Liver (tissue), 8 donors: ENCODE measurements at regions not wholly inside any gene's neighbourhood (a gene's known extent, or its start where the extent isn't known, plus 50 kb on each side); places are given as distances from the start of the nearest gene placed in this dataset.

Experiments
- DNase-seq: peaks from one replicate; pipeline ENCODE4 v3.0.0-alpha.2; 2017; ENCODE audit warnings: low spot score
- H3K27ac ChIP-seq, 2 donors: one replicate each; pipeline ENCODE4 v1.7.0; 2013; ENCODE audit warnings: inconsistent platforms in 2 of 2, low read length in 2 of 2, control low read depth in 1 of 2, low read depth in 1 of 2, mild to moderate bottlenecking in 1 of 2
- H3K27me3 ChIP-seq, 4 donors: one replicate each; pipeline versions ENCODE4 v1.6.1 to v1.7.0; 2013; ENCODE audit warnings: low read length in 3 of 4, inconsistent platforms in 1 of 4, mild to moderate bottlenecking in 1 of 4, moderate library complexity in 1 of 4; ENCODE audit not compliant: control insufficient read depth in 4 of 4, insufficient read depth in 4 of 4
- H3K36me3 ChIP-seq, 4 donors: one replicate each; pipeline versions ENCODE4 v1.6.1 to v1.7.0; 2013; ENCODE audit warnings: low read length in 3 of 4, mild to moderate bottlenecking in 3 of 4, low read depth in 1 of 4, moderate library complexity in 1 of 4; ENCODE audit not compliant: control insufficient read depth in 4 of 4, insufficient read depth in 3 of 4
- H3K4me1 ChIP-seq, 4 donors: one replicate each; pipeline versions ENCODE4 v1.6.1 to v1.7.0; 2013; ENCODE audit warnings: low read length in 3 of 4, mild to moderate bottlenecking in 3 of 4, moderate library complexity in 1 of 4; ENCODE audit not compliant: control insufficient read depth in 4 of 4, insufficient read depth in 4 of 4
- H3K4me3 ChIP-seq, 3 donors: one replicate each; pipeline versions ENCODE4 v1.6.1 to v1.7.0; 2013; ENCODE audit warnings: low read length in 3 of 3, control low read depth in 1 of 3, low read depth in 1 of 3, mild to moderate bottlenecking in 1 of 3
- H3K9ac ChIP-seq, 2 donors: one replicate each; pipeline ENCODE4 v1.7.0; 2013; ENCODE audit warnings: low read length in 2 of 2, mild to moderate bottlenecking in 2 of 2, moderate library complexity in 2 of 2, control low read depth in 1 of 2, low read depth in 1 of 2
- H3K9me3 ChIP-seq, 4 donors: one replicate each; pipeline versions ENCODE4 v1.6.1 to v1.7.0; 2013; ENCODE audit warnings: low read length in 3 of 4; ENCODE audit not compliant: control insufficient read depth in 4 of 4
- EGR1 ChIP-seq, 2 donors: IDR thresholded peaks; 2 replicates each; pipeline ENCODE4 v1.6.1; 2016 to 2018; ENCODE audit warnings: antibody characterized with exemption in 2 of 2, low read depth in 2 of 2
- FOXA2 ChIP-seq: IDR thresholded peaks from 2 replicates; pipeline ENCODE4 v1.6.1; 2016; ENCODE audit warnings: antibody characterized with exemption
- GABPA ChIP-seq, 2 donors: IDR thresholded peaks in 1 of 2; conservative IDR thresholded peaks in 1 of 2; 2 replicates each; pipeline ENCODE4 v1.6.1; 2016; ENCODE audit warnings: antibody characterized with exemption in 2 of 2, mild to moderate bottlenecking in 1 of 2, moderate library complexity in 1 of 2
- HNF4A ChIP-seq, 2 donors: conservative IDR thresholded peaks; 2 replicates each; pipeline ENCODE4 v1.6.1; 2016; ENCODE audit warnings: antibody characterized with exemption in 2 of 2, mild to moderate bottlenecking in 2 of 2
- HNF4G ChIP-seq: IDR thresholded peaks from 2 replicates; pipeline ENCODE4 v1.6.1; 2016; ENCODE audit warnings: antibody characterized with exemption
- JUND ChIP-seq, 2 donors: IDR thresholded peaks; 2 replicates each; pipeline ENCODE4 v1.6.1; 2016; ENCODE audit warnings: antibody characterized with exemption in 2 of 2
- NR2F2 ChIP-seq: IDR thresholded peaks from 2 replicates; pipeline ENCODE4 v1.6.1; 2016; ENCODE audit warnings: antibody characterized with exemption
- RXRA ChIP-seq, 2 donors: IDR thresholded peaks; 2 replicates each; pipeline ENCODE4 v1.6.1; 2017 to 2018; ENCODE audit warnings: antibody characterized with exemption in 2 of 2, mild to moderate bottlenecking in 1 of 2
- SP1 ChIP-seq: IDR thresholded peaks from 2 replicates; pipeline ENCODE4 v1.6.1; 2018; ENCODE audit warnings: antibody characterized with exemption, mild to moderate bottlenecking
- TAF1 ChIP-seq: conservative IDR thresholded peaks from 2 replicates; pipeline ENCODE4 v1.6.1; 2016; ENCODE audit warnings: antibody characterized with exemption, mild to moderate bottlenecking
- YY1 ChIP-seq: IDR thresholded peaks from 2 replicates; pipeline ENCODE4 v1.6.1; 2016; ENCODE audit warnings: antibody characterized with exemption, mild to moderate bottlenecking
- WGBS: extraction: QIAGEN DNeasy Blood & Tissue Kit; methylation state at CpG from one replicate; pipeline ENCODE4 v1.1.7; 2013; 5-methylcytosine and 5-hydroxymethylcytosine counted together
- TF ChIP-seq, protein P1 (sequence below): IDR thresholded peaks from 2 replicates; pipeline ENCODE4 v1.6.1; 2016; ENCODE audit warnings: antibody characterized with exemption
- TF ChIP-seq, protein P2 (sequence below): IDR thresholded peaks from 2 replicates; pipeline ENCODE4 v1.6.1; 2016; ENCODE audit warnings: antibody characterized with exemption, mild to moderate bottlenecking
- TF ChIP-seq, protein P3 (sequence below): fragments of 150-350 bp; IDR thresholded peaks from 2 replicates; pipeline ENCODE4 v1.5.1; 2017; ENCODE audit warnings: improper control_type of control experiment, low read depth, low read length; ENCODE audit not compliant: missing input control
- TF ChIP-seq, protein P4 (sequence below): IDR thresholded peaks from 2 replicates; pipeline ENCODE4 v1.6.1; 2016; ENCODE audit warnings: antibody characterized with exemption
- TF ChIP-seq, protein P5 (sequence below): IDR thresholded peaks from 2 replicates; pipeline ENCODE4 v1.6.1; 2016; ENCODE audit warnings: antibody characterized with exemption
- donor health status: healthy.
- donor health status: healthy.
- donor health status: healthy.
- donor health status: healthy.
- donor health status: healthy.

DNA sequence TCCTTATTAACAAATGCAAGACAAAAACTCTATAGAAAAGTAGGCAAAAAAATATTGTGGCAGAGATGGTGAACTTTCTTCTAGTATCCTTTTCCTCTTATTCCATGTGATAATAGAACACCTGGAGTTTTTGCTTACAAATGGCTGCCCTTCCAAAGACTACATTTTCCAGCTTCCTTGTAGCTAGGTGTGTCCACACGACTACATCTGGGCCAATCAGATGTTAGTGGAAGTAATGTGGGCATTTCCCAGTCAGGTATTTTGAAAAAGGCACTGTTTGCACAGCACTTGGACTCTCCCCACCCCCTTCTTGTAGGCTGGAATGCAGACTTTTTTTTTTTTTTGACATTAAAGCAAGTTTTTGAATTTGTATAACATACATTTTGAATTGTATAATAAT, 105.5 kb upstream of the TBX20 start:
- Histone ChIP-seq H3K4me3 (no peak overlapping the region), H3K27me3 (no peaks in the 10 kb centered on the region), H3K36me3 (no peaks in the 10 kb centered on the region), H3K27ac (no peak overlapping the region), H3K4me1 (no peaks in the 10 kb centered on the region), H3K9me3 (peaks cover 0 to 3% (median 2%) of the 10 kb centered on the region in 4 donors), H3K9ac (no peak overlapping the region)
- TF ChIP-seq SP1 (no peak), JUND (IDR thresholded peaks at IDR 0.05) (no peak), RXRA (IDR thresholded peaks at IDR 0.05) (no peak), EGR1 (IDR thresholded peaks at IDR 0.05; ENCODE audit: low read depth in 2 of 2) (no peak), GABPA (IDR thresholded peaks at IDR 0.05 in 1 of 2, conservative IDR thresholded peaks at IDR 0.05 in 1 of 2) (no peak), YY1 (no peak), HNF4G (no peak), HNF4A (conservative IDR thresholded peaks at IDR 0.05) (no peak)
- TF ChIP-seq, protein P1, sequence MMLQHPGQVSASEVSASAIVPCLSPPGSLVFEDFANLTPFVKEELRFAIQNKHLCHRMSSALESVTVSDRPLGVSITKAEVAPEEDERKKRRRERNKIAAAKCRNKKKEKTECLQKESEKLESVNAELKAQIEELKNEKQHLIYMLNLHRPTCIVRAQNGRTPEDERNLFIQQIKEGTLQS, result no peak
- TF ChIP-seq, protein P2, sequence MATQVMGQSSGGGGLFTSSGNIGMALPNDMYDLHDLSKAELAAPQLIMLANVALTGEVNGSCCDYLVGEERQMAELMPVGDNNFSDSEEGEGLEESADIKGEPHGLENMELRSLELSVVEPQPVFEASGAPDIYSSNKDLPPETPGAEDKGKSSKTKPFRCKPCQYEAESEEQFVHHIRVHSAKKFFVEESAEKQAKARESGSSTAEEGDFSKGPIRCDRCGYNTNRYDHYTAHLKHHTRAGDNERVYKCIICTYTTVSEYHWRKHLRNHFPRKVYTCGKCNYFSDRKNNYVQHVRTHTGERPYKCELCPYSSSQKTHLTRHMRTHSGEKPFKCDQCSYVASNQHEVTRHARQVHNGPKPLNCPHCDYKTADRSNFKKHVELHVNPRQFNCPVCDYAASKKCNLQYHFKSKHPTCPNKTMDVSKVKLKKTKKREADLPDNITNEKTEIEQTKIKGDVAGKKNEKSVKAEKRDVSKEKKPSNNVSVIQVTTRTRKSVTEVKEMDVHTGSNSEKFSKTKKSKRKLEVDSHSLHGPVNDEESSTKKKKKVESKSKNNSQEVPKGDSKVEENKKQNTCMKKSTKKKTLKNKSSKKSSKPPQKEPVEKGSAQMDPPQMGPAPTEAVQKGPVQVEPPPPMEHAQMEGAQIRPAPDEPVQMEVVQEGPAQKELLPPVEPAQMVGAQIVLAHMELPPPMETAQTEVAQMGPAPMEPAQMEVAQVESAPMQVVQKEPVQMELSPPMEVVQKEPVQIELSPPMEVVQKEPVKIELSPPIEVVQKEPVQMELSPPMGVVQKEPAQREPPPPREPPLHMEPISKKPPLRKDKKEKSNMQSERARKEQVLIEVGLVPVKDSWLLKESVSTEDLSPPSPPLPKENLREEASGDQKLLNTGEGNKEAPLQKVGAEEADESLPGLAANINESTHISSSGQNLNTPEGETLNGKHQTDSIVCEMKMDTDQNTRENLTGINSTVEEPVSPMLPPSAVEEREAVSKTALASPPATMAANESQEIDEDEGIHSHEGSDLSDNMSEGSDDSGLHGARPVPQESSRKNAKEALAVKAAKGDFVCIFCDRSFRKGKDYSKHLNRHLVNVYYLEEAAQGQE, result no peak
- TF ChIP-seq, protein P3, sequence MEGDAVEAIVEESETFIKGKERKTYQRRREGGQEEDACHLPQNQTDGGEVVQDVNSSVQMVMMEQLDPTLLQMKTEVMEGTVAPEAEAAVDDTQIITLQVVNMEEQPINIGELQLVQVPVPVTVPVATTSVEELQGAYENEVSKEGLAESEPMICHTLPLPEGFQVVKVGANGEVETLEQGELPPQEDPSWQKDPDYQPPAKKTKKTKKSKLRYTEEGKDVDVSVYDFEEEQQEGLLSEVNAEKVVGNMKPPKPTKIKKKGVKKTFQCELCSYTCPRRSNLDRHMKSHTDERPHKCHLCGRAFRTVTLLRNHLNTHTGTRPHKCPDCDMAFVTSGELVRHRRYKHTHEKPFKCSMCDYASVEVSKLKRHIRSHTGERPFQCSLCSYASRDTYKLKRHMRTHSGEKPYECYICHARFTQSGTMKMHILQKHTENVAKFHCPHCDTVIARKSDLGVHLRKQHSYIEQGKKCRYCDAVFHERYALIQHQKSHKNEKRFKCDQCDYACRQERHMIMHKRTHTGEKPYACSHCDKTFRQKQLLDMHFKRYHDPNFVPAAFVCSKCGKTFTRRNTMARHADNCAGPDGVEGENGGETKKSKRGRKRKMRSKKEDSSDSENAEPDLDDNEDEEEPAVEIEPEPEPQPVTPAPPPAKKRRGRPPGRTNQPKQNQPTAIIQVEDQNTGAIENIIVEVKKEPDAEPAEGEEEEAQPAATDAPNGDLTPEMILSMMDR, result no peak
- no peak for DNase-seq
- 56% methylated on average over 1 of the region's 1 CpG for WGBS

DNA sequence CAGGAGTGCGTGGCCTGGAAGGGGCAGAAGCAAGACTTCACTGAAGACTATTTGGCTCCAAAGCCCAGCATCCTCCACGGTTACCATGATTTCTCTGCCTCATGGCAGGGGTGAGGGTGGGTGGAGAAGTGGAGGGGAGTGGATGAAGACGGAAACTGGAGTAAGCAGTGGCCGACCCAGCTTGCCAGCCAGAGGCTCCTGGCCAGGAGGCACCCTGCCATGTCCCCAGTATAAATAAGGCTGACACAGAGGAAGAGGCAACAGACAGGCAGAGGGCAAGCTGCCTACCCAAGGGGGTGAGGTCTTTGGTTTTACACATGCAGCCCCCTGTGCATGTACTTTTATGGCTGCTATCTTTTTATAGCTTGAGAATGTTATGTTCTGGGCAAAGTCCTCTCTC, 102.6 kb upstream of the TBX20 start:
- no peak overlapping the region for H3K27ac ChIP-seq
- no peaks in the 10 kb centered on the region for H3K4me1 ChIP-seq
- 75% methylated on average over 4 of the region's 4 CpGs for WGBS
- TF ChIP-seq FOXA2 (no peak), HNF4G (no peak), RXRA (IDR thresholded peaks at IDR 0.05) (no peak), YY1 (no peak), HNF4A (conservative IDR thresholded peaks at IDR 0.05) (no peak), TAF1 (no peak), JUND (IDR thresholded peaks at IDR 0.05) (no peak), EGR1 (IDR thresholded peaks at IDR 0.05; ENCODE audit: low read depth in 2 of 2) (no peak), NR2F2 (no peak), GABPA (IDR thresholded peaks at IDR 0.05 in 1 of 2, conservative IDR thresholded peaks at IDR 0.05 in 1 of 2) (no peak)
- TF ChIP-seq, protein P1, result no peak
- TF ChIP-seq, protein P3, result no peak
- TF ChIP-seq, protein P4, sequence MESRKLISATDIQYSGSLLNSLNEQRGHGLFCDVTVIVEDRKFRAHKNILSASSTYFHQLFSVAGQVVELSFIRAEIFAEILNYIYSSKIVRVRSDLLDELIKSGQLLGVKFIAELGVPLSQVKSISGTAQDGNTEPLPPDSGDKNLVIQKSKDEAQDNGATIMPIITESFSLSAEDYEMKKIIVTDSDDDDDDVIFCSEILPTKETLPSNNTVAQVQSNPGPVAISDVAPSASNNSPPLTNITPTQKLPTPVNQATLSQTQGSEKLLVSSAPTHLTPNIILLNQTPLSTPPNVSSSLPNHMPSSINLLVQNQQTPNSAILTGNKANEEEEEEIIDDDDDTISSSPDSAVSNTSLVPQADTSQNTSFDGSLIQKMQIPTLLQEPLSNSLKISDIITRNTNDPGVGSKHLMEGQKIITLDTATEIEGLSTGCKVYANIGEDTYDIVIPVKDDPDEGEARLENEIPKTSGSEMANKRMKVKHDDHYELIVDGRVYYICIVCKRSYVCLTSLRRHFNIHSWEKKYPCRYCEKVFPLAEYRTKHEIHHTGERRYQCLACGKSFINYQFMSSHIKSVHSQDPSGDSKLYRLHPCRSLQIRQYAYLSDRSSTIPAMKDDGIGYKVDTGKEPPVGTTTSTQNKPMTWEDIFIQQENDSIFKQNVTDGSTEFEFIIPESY, result no peak
- TF ChIP-seq, protein P5, sequence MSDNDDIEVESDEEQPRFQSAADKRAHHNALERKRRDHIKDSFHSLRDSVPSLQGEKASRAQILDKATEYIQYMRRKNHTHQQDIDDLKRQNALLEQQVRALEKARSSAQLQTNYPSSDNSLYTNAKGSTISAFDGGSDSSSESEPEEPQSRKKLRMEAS, result no peak
- DNase-seq, result no peak
- no peaks in the 10 kb centered on the region for H3K36me3 ChIP-seq
- no peak overlapping the region for H3K9ac ChIP-seq
- H3K9me3 ChIP-seq, result peaks cover 0 to 3% (median 2%) of the 10 kb centered on the region in 4 donors
- H3K4me3 ChIP-seq, result no peak overlapping the region
- no peaks in the 10 kb centered on the region for H3K27me3 ChIP-seq
